IMR-90 (cell line): ENCODE measurements at regions not wholly inside any gene's neighbourhood (a gene's known extent, or its start where the extent isn't known, plus 50 kb on each side); places are given as distances from the start of the nearest gene placed in this dataset.
"Not testable (repeated sequence)": the region's sequence is repeated elsewhere in the genome, so short reads cannot be mapped to it uniquely, and the experiment has no call there.

Experiments used
- CEBPB ChIP-seq: IDR thresholded peaks from 2 replicates; pipeline ENCODE4 v1.6.1; 2012; ENCODE audit warnings: low read depth, low read length, improper control_type of control experiment
- RAD21 ChIP-seq: IDR thresholded peaks from 2 replicates; pipeline ENCODE4 v1.6.1; 2012; ENCODE audit warnings: low read length, improper control_type of control experiment
- TF ChIP-seq, protein P1 (sequence below): conservative IDR thresholded peaks from 2 replicates; pipeline ENCODE4 v1.5.1; 2012; ENCODE audit warnings: mild to moderate bottlenecking, low read depth, low read length, improper control_type of control experiment

DNA sequence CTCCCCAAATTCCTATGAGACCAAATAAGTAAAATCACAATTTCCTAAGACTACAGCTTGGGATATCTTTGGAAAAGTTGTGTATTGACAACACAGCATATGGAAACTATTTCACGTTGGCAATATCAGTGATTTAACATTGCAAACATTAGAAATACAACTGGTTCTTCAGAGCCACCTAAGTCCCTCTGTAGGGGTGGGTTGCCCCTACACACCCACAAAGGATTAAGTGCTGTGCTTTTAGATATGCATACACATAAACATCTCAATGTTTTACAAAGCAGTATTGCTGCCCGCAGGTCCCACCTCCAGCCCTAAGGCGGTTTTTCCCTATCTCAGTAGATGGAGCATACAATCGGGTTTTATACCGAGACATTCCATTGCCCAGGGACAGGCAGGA lies 66.0 kb upstream of the DEFB108B start:
- TF ChIP-seq, protein P1, sequence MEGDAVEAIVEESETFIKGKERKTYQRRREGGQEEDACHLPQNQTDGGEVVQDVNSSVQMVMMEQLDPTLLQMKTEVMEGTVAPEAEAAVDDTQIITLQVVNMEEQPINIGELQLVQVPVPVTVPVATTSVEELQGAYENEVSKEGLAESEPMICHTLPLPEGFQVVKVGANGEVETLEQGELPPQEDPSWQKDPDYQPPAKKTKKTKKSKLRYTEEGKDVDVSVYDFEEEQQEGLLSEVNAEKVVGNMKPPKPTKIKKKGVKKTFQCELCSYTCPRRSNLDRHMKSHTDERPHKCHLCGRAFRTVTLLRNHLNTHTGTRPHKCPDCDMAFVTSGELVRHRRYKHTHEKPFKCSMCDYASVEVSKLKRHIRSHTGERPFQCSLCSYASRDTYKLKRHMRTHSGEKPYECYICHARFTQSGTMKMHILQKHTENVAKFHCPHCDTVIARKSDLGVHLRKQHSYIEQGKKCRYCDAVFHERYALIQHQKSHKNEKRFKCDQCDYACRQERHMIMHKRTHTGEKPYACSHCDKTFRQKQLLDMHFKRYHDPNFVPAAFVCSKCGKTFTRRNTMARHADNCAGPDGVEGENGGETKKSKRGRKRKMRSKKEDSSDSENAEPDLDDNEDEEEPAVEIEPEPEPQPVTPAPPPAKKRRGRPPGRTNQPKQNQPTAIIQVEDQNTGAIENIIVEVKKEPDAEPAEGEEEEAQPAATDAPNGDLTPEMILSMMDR, result not testable (repeated sequence)
- TF ChIP-seq RAD21, CEBPB: not testable (repeated sequence)
